Cardiac fibroblast (primary cell): ENCODE measurements at regions not wholly inside any gene's neighbourhood (a gene's known extent, or its start where the extent isn't known, plus 50 kb on each side); places are given as distances from the start of the nearest gene placed in this dataset.
A peak's percentile ranks its signal among the peaks of the same experiment; 100 is the strongest.

Source experiments
- DNase-seq, 2 donors: peaks; one replicate each; pipeline versions ENCODE4 v3.0.0 to v3.0.0-alpha.2; 2010; ENCODE audit warnings: low read depth in 2 of 2
- H3K4me3 ChIP-seq, 2 donors: replicated peaks in 1 of 2; 1 replicate in 1 of 2; 2 replicates in 1 of 2; pipeline ENCODE4 v1.5.1; 2011; ENCODE audit warnings: low read depth in 2 of 2, low read length in 2 of 2, mild to moderate bottlenecking in 2 of 2, moderate library complexity in 1 of 2
- CTCF ChIP-seq: IDR thresholded peaks from one replicate; pipeline ENCODE4 v1.5.1; 2011; ENCODE audit warnings: low read depth, mild to moderate bottlenecking, low read length, inconsistent platforms

GRCh38 chr1:222995620-222996309 lies 147.3 kb downstream of the TLR5 start:
- TF ChIP-seq CTCF = no peak
- no peak for DNase-seq
- H3K4me3 ChIP-seq = no peak overlapping the region

DNA sequence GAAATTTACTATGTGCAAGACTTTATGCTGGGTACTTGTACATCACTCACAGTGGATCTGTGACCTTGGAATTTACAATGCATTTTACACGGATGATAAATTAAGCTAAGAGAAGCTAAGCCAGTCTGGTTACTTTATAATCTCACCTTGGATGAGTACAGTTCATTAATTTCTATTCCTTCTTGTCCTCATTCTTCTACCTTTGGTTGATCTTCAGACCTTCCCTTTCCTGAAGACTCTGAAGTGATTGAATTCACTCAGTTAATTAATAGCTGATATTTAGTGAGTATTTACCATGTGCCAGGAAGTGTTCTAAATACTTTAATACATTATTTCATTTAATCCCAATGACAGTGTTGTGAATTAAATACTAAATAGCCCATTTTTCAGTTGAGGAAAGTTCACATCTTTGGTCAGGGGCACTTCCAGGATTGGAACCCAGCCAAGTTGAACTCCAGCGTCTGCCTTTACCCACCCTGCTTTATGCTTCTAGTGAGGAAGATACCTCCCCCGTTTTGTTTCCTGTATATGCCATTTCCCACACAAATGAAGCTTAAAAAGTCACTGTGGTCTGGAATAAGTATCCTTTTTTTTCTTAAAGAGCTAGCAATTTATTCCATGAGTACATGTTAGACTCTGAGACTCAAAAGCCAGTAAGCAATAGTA lies 146.6 kb downstream of the TLR5 start:
- TF ChIP-seq CTCF = no peak
- H3K4me3 ChIP-seq = no peak overlapping the region
- peak in 1 of 2 donors; percentile 40 for DNase-seq

- no peak for DNase-seq
- no peak overlapping the region for H3K4me3 ChIP-seq
- TF ChIP-seq CTCF = no peak
Observed at GRCh38 chr1:223000632-223001031, 142.4 kb downstream of the TLR5 start.

DNA sequence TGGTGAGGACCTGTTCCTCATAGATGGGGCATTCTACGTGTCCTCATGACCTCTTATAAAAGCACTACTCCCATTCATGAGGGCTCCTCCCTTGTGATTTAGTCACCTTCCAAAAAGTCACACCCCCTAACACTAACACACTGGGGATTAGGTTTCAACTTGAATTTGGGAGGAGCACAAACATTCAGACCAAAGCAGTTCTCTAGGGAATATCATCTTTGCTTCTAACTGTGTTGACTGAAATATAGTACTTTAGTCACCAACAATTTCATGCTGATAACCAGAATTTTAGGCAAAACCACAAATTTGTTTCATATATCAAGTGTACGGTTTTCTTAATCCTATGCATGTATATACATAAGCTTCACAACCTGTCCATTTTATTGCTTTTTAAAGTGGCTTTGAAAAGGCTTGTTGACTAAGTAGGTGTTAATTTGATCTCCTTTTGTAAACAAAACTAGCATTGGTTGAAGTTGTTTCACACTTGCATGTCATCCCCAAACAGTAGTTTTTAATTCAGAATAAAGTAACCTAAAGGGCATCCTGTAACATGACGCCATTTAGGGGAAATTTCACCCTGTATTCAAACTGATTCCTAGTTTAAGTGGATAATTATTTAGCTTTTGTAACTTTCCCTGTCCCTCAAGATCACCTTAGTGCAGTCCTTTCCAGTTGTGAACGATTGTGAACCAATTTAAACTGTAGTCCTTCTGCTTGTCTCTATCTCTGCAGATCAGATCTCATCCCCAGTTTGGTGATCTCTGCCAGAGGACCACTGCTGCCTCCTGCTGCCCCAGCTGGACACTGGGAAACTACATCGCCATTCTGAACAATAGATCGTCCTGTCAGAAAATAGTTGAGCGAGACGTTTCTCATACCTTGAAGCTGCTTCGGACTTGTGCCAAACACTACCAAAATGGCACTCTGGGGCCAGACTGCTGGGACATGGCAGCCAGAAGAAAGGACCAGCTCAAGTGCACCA lies 141.1 kb downstream of the TLR5 start:
- peak in 1 of 2 donors; percentile 64 for DNase-seq
- no peak overlapping the region for H3K4me3 ChIP-seq
- peak; percentile 42 for TF ChIP-seq CTCF

DNA sequence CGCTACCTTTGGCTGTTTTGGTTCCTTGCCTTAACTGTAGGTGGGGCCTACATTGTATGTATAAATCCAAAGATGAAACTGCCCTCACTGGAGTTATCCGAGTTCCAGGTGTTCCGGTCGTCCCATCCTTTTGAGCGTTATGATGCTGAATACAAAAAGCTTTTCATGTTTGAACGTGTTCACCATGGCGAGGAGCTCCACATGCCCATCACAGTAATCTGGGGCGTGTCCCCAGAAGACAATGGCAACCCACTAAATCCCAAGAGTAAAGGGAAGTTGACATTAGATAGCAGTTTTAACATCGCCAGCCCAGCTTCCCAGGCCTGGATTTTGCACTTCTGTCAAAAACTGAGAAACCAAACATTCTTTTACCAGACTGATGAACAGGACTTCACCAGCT lies 139.5 kb downstream of the TLR5 start:
- no peak overlapping the region for H3K4me3 ChIP-seq
- no peak for DNase-seq
- TF ChIP-seq CTCF = no peak

DNA sequence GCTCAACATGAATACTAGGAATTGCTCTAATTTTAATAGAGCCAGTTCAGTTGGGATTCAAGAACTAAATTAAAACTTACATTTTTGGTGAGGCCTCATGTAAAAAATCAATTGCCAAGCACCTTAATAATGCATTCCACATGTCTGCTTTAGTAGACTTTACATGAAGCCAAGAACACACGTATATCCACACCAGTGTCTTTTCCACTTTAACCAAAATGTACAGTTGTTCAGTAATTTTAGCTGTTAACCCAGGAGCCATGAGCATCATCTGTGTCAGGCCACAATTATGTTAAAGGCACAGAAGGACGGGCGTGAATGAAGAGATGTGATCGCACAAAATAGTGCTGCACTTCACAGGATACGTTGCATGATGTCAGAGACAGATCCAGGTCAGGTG lies 136.7 kb downstream of the TLR5 start:
- TF ChIP-seq CTCF = no peak
- no peak for DNase-seq
- H3K4me3 ChIP-seq = no peak overlapping the region
